ENCODE measurements at regions not wholly inside any gene's neighbourhood (a gene's known extent, or its start where the extent isn't known, plus 50 kb on each side); places are given as distances from the start of the nearest gene placed in this dataset.

GRCh38 chr18:21162786-21163185 lies 51.2 kb upstream of the ROCK1 start:
- no peak for DNase-seq

GRCh38 chr18:21163647-21164547 lies 52.3 kb upstream of the ROCK1 start:
- DNase-seq, result no peak

GRCh38 chr18:21164548-21165095 lies 53.0 kb upstream of the ROCK1 start:
- no peak for DNase-seq

GRCh38 chr18:21167641-21168377 lies 56.2 kb upstream of the ROCK1 start:
- DNase-seq, result peak; percentile 11

- DNase-seq, result no peak
Observed at GRCh38 chr18:21168880-21169279, 57.3 kb upstream of the ROCK1 start.

- no peak for DNase-seq
Observed at GRCh38 chr18:21177822-21178221, 64.2 kb upstream of the GREB1L start.

- peak; percentile 57 for DNase-seq
Observed at GRCh38 chr18:21179590-21180220, 62.3 kb upstream of the GREB1L start.

- no peak for DNase-seq
Observed at GRCh38 chr18:21180588-21180987, 61.4 kb upstream of the GREB1L start.

GRCh38 chr18:21181766-21182165 lies 60.3 kb upstream of the GREB1L start:
- no peak for DNase-seq

- DNase-seq, result no peak
Observed at GRCh38 chr18:21183670-21184069, 58.4 kb upstream of the GREB1L start.

GRCh38 chr18:21184396-21184996 lies 57.5 kb upstream of the GREB1L start:
- DNase-seq, result no peak

- no peak for DNase-seq
Observed at GRCh38 chr18:21187886-21188285, 54.1 kb upstream of the GREB1L start.

- DNase-seq, result peak; percentile 16
Observed at GRCh38 chr18:21191596-21192307, 50.3 kb upstream of the GREB1L start.
